ENCODE measurements at regions not wholly inside any gene's neighbourhood (a gene's known extent, or its start where the extent isn't known, plus 50 kb on each side); places are given as distances from the start of the nearest gene placed in this dataset.
"Not testable (repeated sequence)": the region's sequence is repeated elsewhere in the genome, so short reads cannot be mapped to it uniquely, and the experiment has no call there.

GRCh38 chr2:12009323-12009905 is 263.0 kb downstream of the LPIN1 start:
- CTCF ChIA-PET, result no interaction called here
- intact Hi-C loops (cut with micrococcal nuclease), result loop anchor here (5.0 to 10.0 kb wide), 4 partner anchors 38 to 145 kb away; no protein-coding TSS in a partner anchor
- H3K4me1 Mint-ChIP-seq, result peaks cover 71% of the 10 kb centered on the region
- no peak overlapping the region for H3K4me3 Mint-ChIP-seq
- H3K36me3 Mint-ChIP-seq (ENCODE audit: low read depth), result no peaks in the 10 kb centered on the region
- H3K27me3 Mint-ChIP-seq, result no peaks in the 10 kb centered on the region
- no peak overlapping the region for H3K27ac Mint-ChIP-seq
- POLR2A ChIA-PET, result no interaction called here
- DNase-seq, result no peak
- H3K9me3 Mint-ChIP-seq, result no peaks in the 10 kb centered on the region
- no peak for ATAC-seq (ENCODE audit: low read depth)
- TF ChIP-seq CTCF (IDR thresholded peaks at IDR 0.05), result no peak

GRCh38 chr2:12010059-12010458 is 263.6 kb downstream of the LPIN1 start:
- Mint-ChIP-seq H3K27ac (no peak overlapping the region), H3K4me1 (peaks cover 72% of the 10 kb centered on the region), H3K36me3 (ENCODE audit: low read depth) (no peaks in the 10 kb centered on the region), H3K4me3 (no peak overlapping the region), H3K9me3 (no peaks in the 10 kb centered on the region), H3K27me3 (no peaks in the 10 kb centered on the region)
- ATAC-seq (ENCODE audit: low read depth) (no peak), DNase-seq (no peak)
- TF ChIP-seq CTCF (IDR thresholded peaks at IDR 0.05), result no peak
- intact Hi-C loops (cut with micrococcal nuclease), result no loop called here
- ChIA-PET CTCF (no interaction called here), POLR2A (no interaction called here)

- no peak for TF ChIP-seq CTCF (IDR thresholded peaks at IDR 0.05)
- POLR2A ChIA-PET, result no interaction called here
- CTCF ChIA-PET, result no interaction called here
- ATAC-seq (ENCODE audit: low read depth), result no peak
- no peaks in the 10 kb centered on the region for H3K27me3 Mint-ChIP-seq
- intact Hi-C loops (cut with micrococcal nuclease), result no loop called here
- peaks cover 65% of the 10 kb centered on the region for H3K4me1 Mint-ChIP-seq
- no peak overlapping the region for H3K27ac Mint-ChIP-seq
- H3K9me3 Mint-ChIP-seq, result no peaks in the 10 kb centered on the region
- H3K4me3 Mint-ChIP-seq, result no peak overlapping the region
- H3K36me3 Mint-ChIP-seq (ENCODE audit: low read depth), result no peaks in the 10 kb centered on the region
- no peak for DNase-seq
These were observed 264.3 kb downstream of the LPIN1 start for GRCh38 chr2:12010779-12011178.

- H3K9me3 Mint-ChIP-seq, result no peaks in the 10 kb centered on the region
- H3K27ac Mint-ChIP-seq, result no peak overlapping the region
- peak overlapping the region; percentile 6 for H3K4me3 Mint-ChIP-seq
- TF ChIP-seq CTCF (IDR thresholded peaks at IDR 0.05), result no peak
- ChIA-PET CTCF (no interaction called here), POLR2A (interaction anchor here (0.9 kb wide), 1 partner anchor 9 kb away, joined by 3 read pairs; no protein-coding TSS in a partner anchor)
- intact Hi-C loops (cut with micrococcal nuclease), result no loop called here
- ATAC-seq (ENCODE audit: low read depth), result no peak
- H3K36me3 Mint-ChIP-seq (ENCODE audit: low read depth), result no peaks in the 10 kb centered on the region
- peaks cover 53% of the 10 kb centered on the region for H3K4me1 Mint-ChIP-seq
- H3K27me3 Mint-ChIP-seq, result no peaks in the 10 kb centered on the region
- no peak for DNase-seq
These were observed 267.9 kb downstream of the LPIN1 start for GRCh38 chr2:12014088-12014960.

GRCh38 chr2:12017499-12018157 is 271.2 kb downstream of the LPIN1 start:
- ChIA-PET CTCF (no interaction called here), POLR2A (interaction anchor here (0.7 kb wide), 1 partner anchor 17 kb away, joined by 3 read pairs; no protein-coding TSS in a partner anchor)
- Mint-ChIP-seq H3K27me3 (no peaks in the 10 kb centered on the region), H3K4me1 (peaks cover 36% of the 10 kb centered on the region), H3K4me3 (no peak overlapping the region), H3K27ac (no peak overlapping the region), H3K36me3 (ENCODE audit: low read depth) (peaks cover 15% of the 10 kb centered on the region), H3K9me3 (peaks cover 10% of the 10 kb centered on the region)
- ATAC-seq (ENCODE audit: low read depth), result no peak
- no peak for TF ChIP-seq CTCF (IDR thresholded peaks at IDR 0.05)
- intact Hi-C loops (cut with micrococcal nuclease), result no loop called here
- DNase-seq, result no peak

GRCh38 chr2:12018726-12019125 is 272.3 kb downstream of the LPIN1 start:
- intact Hi-C loops (cut with micrococcal nuclease), result loop anchor here (1.0 kb wide), 1 partner anchor 10 kb away; no protein-coding TSS in a partner anchor
- POLR2A ChIA-PET, result not testable (repeated sequence)

More at GRCh38 chr2:12018726-12019125, 272.3 kb downstream of the LPIN1 start:
- Mint-ChIP-seq H3K36me3 (ENCODE audit: low read depth) (peaks cover 18% of the 10 kb centered on the region), H3K4me1 (peaks cover 31% of the 10 kb centered on the region), H3K9me3 (peaks cover 12% of the 10 kb centered on the region)
- DNase-seq; H3K27me3 Mint-ChIP-seq; H3K4me3 Mint-ChIP-seq; CTCF ChIA-PET; H3K27ac Mint-ChIP-seq; ATAC-seq (ENCODE audit: low read depth): not testable (repeated sequence)
